GM18870 (cell line): ENCODE measurements at regions not wholly inside any gene's neighbourhood (a gene's known extent, or its start where the extent isn't known, plus 50 kb on each side); places are given as distances from the start of the nearest gene placed in this dataset.
"Not testable (repeated sequence)": the region's sequence is repeated elsewhere in the genome, so short reads cannot be mapped to it uniquely, and the experiment has no call there.

Experiments used
- ATAC-seq: cut with Tn5 transposase; IDR thresholded peaks from one replicate; pipeline ENCODE4 v1.9.1; 2021; ENCODE audit warnings: moderate library complexity; ENCODE audit not compliant: unreplicated experiment

- no peak for ATAC-seq
Observed at GRCh38 chr5:136560126-136560525, 194.8 kb upstream of the TRPC7 start.

DNA sequence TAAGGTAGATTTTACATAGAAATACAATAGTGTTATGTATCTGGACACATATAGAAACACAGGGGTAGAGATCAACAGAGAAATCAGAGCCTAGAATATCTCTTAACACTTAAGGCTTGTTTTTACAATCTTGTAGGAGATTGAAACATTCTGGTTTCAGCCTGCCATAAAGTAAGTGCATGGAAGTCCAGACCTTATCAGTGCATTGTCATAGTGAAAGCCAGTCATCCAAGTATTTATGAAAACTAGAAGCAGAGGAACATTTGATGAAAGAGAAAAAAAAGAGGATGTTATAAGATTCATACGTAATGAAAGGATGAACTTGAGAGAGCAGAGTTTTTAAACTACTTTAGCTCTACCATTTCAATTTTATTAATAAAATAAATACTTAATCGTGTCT, 194.3 kb upstream of the TRPC7 start:
- no peak for ATAC-seq

DNA sequence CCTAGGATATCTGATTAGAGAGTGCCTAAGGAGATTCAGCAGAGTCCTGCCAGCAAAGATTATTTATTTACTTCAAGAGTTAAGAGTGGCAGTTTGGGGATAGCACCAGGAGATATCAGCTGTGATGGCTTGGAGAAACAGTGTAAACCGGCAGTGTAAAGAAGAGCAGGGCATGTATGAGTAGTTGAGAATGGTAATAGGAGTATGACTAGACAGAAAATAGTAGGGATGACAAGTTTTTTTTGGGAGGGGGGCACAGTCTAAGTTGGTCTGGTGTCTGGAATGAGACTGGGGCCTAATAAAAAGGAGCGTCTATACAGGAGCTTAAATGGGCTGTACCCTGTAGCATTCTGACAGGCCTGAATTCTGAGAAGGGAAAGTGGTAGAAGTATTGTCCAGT, 181.8 kb upstream of the TRPC7 start:
- not testable (repeated sequence) for ATAC-seq

DNA sequence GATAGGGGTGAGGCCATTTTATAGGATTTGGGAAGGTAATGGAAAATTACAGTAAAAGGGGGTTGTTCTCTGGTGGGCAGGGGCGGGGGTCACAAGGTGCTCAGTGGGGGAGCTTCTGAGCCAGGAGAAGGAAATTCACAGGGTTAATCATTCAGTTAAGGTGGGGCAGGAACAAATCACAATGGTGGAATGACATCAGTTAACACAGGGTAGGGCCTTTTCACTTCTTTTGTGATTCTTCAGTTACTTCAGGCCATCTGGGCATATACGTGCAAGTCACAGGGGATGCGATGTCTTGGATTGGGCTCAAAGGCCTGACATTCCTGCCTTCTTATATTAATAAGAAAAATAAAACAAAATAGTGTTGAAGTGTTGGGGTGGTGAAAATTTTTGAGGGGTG, 181.1 kb upstream of the TRPC7 start:
- not testable (repeated sequence) for ATAC-seq

- ATAC-seq = not testable (repeated sequence)
Observed at GRCh38 chr5:136545031-136545430, 179.7 kb upstream of the TRPC7 start.

DNA sequence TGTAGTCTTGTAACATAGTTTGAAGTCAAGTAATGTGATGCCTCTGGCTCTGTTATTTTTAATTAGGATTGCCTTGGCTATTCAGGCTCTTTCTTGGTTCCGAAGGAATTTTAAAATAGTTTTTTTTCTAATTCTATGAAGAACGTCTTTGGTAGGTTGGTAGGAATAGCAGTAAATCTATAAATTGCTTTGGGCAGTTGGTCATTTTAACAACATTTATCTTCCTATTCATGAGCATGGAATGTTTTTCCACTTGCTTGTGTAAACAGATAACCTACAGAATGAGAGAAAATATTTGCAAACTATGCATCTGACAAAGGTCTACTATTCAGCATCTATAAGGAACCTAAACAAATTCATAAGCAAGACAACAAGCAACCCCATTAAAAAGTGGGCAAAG, 173.2 kb upstream of the TRPC7 start:
- no peak for ATAC-seq

DNA sequence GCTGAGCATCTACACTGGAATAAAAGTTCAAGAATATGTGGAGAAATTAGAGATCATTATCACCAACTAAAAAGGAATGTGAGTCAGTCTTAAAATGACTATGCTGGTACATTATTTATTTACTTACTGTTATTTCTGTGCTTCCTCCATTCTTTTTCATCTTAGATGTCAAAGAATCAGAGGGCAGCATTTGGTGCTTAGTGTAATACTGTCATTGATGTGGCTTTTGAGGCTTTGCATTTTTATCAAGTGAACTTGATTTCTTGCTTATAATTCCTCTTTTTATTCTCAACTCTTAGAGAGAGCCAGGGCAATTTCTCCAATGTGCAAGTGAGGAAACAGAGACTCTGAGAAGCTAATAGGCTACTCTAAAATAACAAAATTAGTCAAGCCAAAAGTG, 163.7 kb upstream of the TRPC7 start:
- ATAC-seq = no peak

- no peak for ATAC-seq
Observed at GRCh38 chr5:136528481-136529030, 163.2 kb upstream of the TRPC7 start.

GRCh38 chr5:136527311-136527710, 162.0 kb upstream of the TRPC7 start:
- ATAC-seq = no peak

DNA sequence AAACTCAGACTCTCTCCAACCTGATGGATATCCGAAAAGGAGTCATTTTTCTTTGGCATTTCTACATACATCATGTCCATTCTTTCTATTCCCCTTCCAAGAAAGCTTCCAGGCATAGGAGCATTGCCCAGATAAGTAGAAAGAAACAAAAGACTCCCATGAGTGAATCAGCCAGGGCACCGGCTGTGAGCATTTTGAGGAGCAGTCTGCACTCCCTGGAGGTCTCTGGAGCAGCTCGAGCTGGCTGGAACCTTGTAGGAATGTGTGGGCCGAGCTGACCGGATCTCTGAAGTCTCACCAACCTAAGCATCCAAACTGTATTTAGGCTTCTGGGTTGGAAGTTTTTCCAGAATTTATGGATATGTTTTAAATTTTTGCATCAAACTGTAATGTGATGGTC, 161.4 kb upstream of the TRPC7 start:
- ATAC-seq = no peak

DNA sequence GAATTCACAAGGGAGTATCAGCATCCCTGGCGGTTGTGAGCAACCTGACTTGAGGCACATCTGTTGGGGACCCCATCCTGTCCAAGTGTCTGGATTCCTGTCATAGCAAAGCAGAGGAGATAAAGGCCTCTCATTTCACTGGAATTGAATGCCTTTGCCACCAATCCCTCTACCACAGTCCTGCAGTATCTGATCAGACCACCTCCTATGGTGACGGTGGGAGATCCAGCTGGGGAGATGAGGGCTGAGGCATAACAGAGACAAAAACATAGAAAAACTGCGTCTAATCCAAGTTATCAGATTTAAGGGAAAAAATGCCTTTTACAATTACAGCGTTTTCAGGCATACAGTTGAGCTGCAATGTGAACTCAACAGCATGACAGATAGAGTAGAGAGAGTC, 160.7 kb upstream of the TRPC7 start:
- no peak for ATAC-seq

DNA sequence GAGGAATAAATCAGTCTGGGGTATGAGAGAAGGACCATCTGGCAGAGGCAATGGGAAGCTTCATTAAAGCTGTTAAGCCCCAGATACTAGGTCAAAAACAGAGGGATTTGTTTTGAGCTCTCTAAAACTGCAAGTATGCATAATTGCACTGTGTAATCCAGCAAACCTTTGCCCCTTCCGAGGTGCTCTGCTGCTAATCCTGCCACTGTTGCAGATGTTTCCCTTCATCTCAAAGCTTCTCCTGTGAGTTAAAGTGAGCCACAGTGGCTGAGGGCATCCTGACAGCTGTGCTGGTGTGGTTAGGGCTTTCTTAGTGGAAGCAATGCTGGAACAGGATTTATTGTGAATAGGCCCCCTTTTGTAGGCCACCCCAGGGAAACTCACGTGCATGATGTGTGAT, 160.3 kb upstream of the TRPC7 start:
- ATAC-seq = no peak

- no peak for ATAC-seq
Observed at GRCh38 chr5:136522217-136522956, 157.0 kb upstream of the TRPC7 start.

GRCh38 chr5:136521696-136522095, 156.4 kb upstream of the TRPC7 start:
- no peak for ATAC-seq

GRCh38 chr5:136518814-136519213, 153.5 kb upstream of the TRPC7 start:
- ATAC-seq = no peak

DNA sequence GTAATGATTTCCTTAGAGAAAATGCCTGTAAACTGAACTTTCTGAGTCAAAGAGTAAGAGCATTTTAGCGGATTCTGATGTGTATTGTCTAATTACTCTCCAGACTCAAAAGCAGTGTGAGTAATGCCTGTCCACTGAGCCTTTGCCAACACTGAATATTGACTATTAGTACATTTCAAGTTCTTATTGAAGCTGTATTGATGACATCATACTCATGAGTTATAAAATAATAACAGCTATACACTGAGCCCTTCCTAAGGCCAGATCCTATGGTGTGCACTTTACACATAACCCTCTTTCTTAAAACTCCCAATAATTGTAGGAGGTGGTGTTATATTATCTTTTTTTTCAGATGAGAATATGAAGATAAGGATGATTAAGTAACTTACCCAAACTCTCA, 152.8 kb upstream of the TRPC7 start:
- ATAC-seq = no peak

DNA sequence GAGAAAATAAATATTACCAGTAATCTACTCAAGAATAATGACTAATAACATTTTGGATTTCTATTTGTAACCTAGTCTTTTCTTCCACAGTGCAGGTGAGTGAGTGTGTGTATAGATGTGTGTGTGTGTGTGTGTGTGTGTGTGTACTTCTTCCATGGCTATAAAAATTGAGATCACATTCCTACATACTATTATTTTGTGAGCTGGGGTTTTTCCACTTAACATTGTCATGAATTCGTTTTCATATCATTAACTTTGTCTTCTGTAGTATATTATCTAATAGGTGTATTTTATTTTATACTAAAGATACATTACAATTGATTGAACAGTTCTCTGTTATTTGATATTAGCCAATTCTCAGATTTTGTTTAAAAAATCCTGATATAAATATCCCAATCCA, 152.4 kb upstream of the TRPC7 start:
- ATAC-seq = no peak

- ATAC-seq = no peak
Observed at GRCh38 chr5:136516637-136517036, 151.3 kb upstream of the TRPC7 start.

GRCh38 chr5:136513430-136513829, 148.1 kb upstream of the TRPC7 start:
- no peak for ATAC-seq

GRCh38 chr5:136511046-136511445, 145.7 kb upstream of the TRPC7 start:
- ATAC-seq = no peak

DNA sequence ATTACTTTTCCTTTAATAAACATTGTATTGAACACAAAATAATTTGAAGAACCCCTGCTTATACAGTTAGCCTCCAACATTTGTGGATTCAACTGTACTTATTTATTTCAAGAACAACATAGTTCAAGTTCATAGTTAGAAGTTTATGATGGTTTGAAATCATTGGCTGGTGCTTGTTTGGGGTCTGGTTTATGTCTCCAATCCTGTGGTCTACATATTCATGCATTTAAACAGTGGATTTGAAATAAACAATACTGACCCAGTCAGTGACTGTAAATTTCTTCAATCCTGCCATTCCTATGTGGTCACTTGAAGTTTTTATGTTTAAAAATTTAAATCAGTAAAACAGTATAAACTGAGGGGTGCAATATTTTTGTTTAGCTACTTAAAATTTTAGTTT, 145.1 kb upstream of the TRPC7 start:
- no peak for ATAC-seq

GRCh38 chr5:136506131-136506530, 140.8 kb upstream of the TRPC7 start:
- no peak for ATAC-seq

DNA sequence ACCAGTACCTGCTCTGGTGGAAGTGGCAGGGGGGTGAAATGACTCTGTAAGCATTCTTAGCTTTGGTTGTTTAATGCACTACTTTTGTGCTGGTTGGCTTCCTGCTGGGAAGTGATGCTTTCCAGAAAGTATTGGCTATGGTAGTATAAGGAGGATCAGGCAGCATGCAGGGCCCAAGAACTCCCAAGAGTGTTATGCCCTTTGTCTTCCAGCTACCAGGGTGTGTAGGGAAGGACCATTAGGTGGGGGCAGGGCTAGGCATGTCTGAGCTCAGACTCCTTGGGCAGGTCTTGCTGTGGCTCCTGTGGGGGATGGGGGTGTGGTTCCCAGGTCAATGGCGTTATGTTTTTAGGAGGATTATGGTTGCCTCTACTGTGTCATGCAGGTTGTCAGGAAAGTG, 135.8 kb upstream of the TRPC7 start:
- ATAC-seq = no peak
